ENCODE measurements at regions not wholly inside any gene's neighbourhood (a gene's known extent, or its start where the extent isn't known, plus 50 kb on each side); places are given as distances from the start of the nearest gene placed in this dataset.
"Not testable (repeated sequence)": the region's sequence is repeated elsewhere in the genome, so short reads cannot be mapped to it uniquely, and the experiment has no call there.

DNA sequence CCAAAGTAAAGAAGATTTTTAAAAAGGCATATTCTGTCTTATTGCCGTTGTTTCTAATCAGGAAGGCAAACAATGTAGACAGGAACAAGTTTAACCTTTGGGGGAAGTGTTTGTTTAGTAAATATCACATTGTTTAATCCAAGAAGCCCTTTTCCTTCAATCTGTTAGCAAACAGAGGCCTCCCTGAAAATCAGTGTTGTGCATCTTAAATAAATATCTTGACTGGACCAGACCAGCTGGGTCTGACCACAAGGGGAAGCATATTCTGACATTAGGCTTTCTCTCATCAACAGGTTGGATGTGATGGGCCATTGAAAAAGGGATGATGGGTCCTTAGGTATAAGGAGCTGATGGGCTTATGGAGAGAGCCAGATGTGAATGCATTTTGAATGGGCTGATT is 81.8 kb upstream of the SGIP1 start:
- in situ Hi-C loops (cut with HindIII; ENCODE audit: low pct_ligation_motif_present, low pct_unique_long_range_greater_than_20kb, low sequenced_read_pairs): no loop called here

DNA sequence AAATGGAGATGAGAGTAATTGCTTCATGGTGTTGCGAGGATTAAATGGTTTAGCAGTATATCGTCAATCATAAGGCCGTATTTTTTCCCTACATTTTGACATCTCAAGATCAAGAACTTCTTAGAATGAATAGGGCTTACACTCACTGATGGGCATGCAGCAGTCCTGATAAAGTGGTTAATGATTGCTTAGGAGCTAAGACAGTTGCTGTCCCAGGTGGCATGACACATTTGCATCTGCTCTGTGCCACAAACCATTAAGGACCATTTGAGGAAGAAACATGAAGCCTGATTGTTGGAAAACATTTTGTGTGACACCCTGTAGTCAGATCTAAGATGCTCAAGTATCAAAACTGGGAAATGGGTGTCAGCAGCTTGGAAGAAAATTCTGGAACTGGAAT is 81.0 kb upstream of the SGIP1 start:
- in situ Hi-C loops (cut with HindIII; ENCODE audit: low pct_ligation_motif_present, low pct_unique_long_range_greater_than_20kb, low sequenced_read_pairs): no loop called here
- DNase-seq: no peak

More for the DNA sequence above, 81.8 kb upstream of the SGIP1 start:
- DNase-seq: no peak

DNA sequence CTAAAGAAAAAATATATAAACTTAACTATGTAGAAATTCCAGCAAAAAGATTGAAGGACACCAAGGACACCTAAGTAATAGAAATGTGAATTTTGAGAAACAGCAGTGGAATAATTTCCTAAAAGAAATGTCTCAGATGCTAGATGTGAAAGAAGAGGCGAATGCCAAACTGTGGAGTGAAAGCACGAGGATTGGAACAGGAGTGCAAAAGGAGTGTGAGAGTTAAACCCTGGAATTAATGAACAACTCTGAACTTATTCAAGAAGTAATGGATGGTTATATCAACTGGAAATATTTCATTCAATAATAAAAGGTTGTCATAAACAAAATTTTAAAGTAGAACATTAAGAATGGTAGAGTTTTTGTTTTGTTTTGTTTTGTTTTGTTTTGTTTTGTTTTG is 78.5 kb upstream of the SGIP1 start:
- no peak for DNase-seq
- in situ Hi-C loops (cut with HindIII; ENCODE audit: low pct_ligation_motif_present, low pct_unique_long_range_greater_than_20kb, low sequenced_read_pairs): no loop called here

GRCh38 chr1:66460776-66461175 is 73.2 kb upstream of the SGIP1 start:
- in situ Hi-C loops (cut with HindIII; ENCODE audit: low pct_ligation_motif_present, low pct_unique_long_range_greater_than_20kb, low sequenced_read_pairs): no loop called here
- DNase-seq: no peak

DNA sequence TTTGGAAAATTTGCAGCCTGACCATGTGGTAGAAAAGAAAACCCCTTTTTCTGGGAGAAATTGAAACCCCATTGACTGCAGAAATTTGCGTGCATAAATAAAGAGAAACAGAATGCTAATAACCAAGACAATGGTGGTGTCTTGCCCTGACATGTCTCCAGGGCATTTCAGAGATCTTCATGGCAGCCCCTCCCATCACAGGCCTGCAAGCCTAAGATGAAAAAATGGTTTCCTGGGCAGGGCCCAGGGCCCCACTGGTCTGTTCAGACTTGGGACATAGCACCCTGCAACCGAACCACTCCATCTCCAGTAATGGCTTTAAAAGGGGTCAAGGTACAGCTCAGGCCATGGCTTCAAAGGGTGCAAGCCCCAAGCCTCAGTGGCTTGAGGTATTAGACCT is 71.6 kb upstream of the SGIP1 start:
- DNase-seq: no peak
- in situ Hi-C loops (cut with HindIII; ENCODE audit: low pct_ligation_motif_present, low pct_unique_long_range_greater_than_20kb, low sequenced_read_pairs): no loop called here

GRCh38 chr1:66464351-66464750 is 69.6 kb upstream of the SGIP1 start:
- in situ Hi-C loops (cut with HindIII; ENCODE audit: low pct_ligation_motif_present, low pct_unique_long_range_greater_than_20kb, low sequenced_read_pairs): no loop called here
- DNase-seq: no peak

- in situ Hi-C loops (cut with HindIII; ENCODE audit: low pct_ligation_motif_present, low pct_unique_long_range_greater_than_20kb, low sequenced_read_pairs): no loop called here
Measured at GRCh38 chr1:66464802-66465201, 69.2 kb upstream of the SGIP1 start.

GRCh38 chr1:66466695-66467094 is 67.3 kb upstream of the SGIP1 start:
- in situ Hi-C loops (cut with HindIII; ENCODE audit: low pct_ligation_motif_present, low pct_unique_long_range_greater_than_20kb, low sequenced_read_pairs): not testable (repeated sequence)
- DNase-seq: peak; percentile 24

More at GRCh38 chr1:66464802-66465201, 69.2 kb upstream of the SGIP1 start:
- peak; percentile 5 for DNase-seq

DNA sequence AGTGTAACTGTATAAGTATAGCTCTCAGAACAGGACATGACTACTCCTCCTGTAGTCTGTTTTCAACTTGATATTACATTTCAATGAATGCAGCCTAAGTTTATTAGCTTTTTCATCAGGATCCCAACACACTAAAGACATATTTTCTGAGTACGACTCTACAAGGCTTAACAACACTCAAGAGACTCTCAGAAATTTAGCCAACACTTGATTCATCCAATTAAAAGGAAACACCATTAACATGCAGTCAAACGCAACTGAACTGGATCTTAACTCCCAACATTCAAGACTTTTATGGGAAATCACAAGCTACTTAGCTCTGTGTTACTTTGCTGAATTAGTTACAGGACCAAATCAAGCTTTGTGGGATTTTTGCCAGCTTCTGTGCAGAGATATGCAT is 65.2 kb upstream of the SGIP1 start:
- in situ Hi-C loops (cut with HindIII; ENCODE audit: low pct_ligation_motif_present, low pct_unique_long_range_greater_than_20kb, low sequenced_read_pairs): no loop called here
- DNase-seq: no peak

DNA sequence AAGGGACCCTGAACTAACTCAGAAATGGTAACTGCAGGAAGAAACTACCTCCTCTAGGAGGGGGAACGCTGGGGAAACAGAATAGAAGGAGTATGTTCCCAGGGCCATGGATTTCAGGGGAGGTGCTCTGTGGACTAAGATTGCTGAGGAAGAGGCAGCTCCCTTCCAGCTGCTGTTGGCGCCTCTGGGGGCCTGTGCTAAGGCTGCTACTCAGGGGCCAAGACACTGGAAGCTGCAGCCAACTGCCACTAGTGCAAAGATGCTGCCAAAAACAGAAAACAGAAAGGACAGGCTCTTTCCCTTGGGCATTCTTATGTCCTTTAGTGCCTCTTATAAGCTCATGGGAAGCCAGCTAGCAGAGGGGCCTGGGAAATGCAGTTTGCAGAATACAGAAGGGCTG is 58.0 kb upstream of the SGIP1 start:
- no peak for DNase-seq
- in situ Hi-C loops (cut with HindIII; ENCODE audit: low pct_ligation_motif_present, low pct_unique_long_range_greater_than_20kb, low sequenced_read_pairs): no loop called here

- DNase-seq: no peak
- in situ Hi-C loops (cut with HindIII; ENCODE audit: low pct_ligation_motif_present, low pct_unique_long_range_greater_than_20kb, low sequenced_read_pairs): no loop called here
Measured at GRCh38 chr1:66476774-66477173, 57.2 kb upstream of the SGIP1 start.

DNA sequence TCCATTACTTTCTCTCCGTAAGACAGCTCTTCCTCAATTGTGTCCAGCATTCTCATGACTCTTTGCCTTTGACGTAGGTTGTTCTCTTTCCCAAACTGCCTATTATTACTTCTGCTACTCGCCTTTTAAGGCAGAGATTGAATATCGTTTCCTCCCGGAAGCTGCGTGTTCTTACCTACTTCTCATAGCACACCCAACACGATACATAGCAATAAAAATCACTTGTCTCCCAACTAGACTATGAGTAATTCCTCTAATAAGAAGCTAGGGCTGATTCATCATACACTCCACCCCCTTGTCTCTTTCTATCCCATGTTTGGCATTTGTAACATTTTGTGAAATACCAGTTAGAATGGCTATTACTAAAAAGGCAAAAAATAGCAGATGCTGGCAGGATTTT is 55.8 kb upstream of the SGIP1 start:
- in situ Hi-C loops (cut with HindIII; ENCODE audit: low pct_ligation_motif_present, low pct_unique_long_range_greater_than_20kb, low sequenced_read_pairs): no loop called here
- peak; percentile 35 for DNase-seq

GRCh38 chr1:66480162-66480561 is 53.8 kb upstream of the SGIP1 start:
- no peak for DNase-seq

DNA sequence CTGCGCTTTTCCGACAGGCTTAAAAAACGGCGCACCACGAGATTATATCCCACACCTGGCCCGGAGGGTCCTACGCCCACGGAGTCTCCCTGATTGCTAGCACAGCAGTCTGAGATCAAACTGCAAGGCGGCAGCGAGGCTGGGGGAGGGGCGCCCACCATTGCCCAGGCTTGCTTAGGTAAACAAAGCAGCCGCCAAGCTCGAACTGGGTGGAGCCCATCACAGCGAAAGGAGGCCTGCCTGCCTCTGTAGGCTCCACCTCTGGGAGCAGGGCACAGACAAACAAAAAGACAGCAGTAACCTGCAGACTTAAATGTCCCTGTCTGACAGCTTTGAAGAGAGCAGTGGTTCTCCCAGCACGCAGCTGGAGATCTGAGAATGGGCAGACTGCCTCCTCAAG is 52.7 kb upstream of the SGIP1 start:
- in situ Hi-C loops (cut with HindIII; ENCODE audit: low pct_ligation_motif_present, low pct_unique_long_range_greater_than_20kb, low sequenced_read_pairs); DNase-seq: not testable (repeated sequence)

More at GRCh38 chr1:66480162-66480561, 53.8 kb upstream of the SGIP1 start:
- in situ Hi-C loops (cut with HindIII; ENCODE audit: low pct_ligation_motif_present, low pct_unique_long_range_greater_than_20kb, low sequenced_read_pairs): no loop called here

Measured in ACHN (cell line).